ENCODE measurements at regions not wholly inside any gene's neighbourhood (a gene's known extent, or its start where the extent isn't known, plus 50 kb on each side); places are given as distances from the start of the nearest gene placed in this dataset.

GRCh38 chr15:75145027-75145841 lies 56.4 kb upstream of the C15orf39 start:
- intact Hi-C loops (cut with micrococcal nuclease), result no loop called here
- no peaks in the 10 kb centered on the region for H3K27me3 ChIP-seq (ENCODE audit: low read depth)
- peaks cover 74% of the 10 kb centered on the region for H3K9me3 ChIP-seq (replicated peaks)
- H3K36me3 ChIP-seq, result peaks cover 9% of the 10 kb centered on the region
- H3K4me1 ChIP-seq, result peaks cover 3% of the 10 kb centered on the region
- no peak for DNase-seq
- no peak overlapping the region for H3K4me3 ChIP-seq
- no peak overlapping the region for H3K27ac ChIP-seq (replicated peaks)
- TF ChIP-seq CTCF (IDR thresholded peaks at IDR 0.05; ENCODE audit: borderline replicate concordance), result no peak

GRCh38 chr15:75148280-75148679 lies 53.4 kb upstream of the C15orf39 start:
- Histone ChIP-seq H3K27ac (replicated peaks) (no peak overlapping the region), H3K27me3 (ENCODE audit: low read depth) (no peaks in the 10 kb centered on the region), H3K4me3 (no peak overlapping the region), H3K4me1 (peaks cover 9% of the 10 kb centered on the region), H3K9me3 (replicated peaks) (peaks cover 51% of the 10 kb centered on the region), H3K36me3 (no peaks in the 10 kb centered on the region)
- no peak for DNase-seq
- intact Hi-C loops (cut with micrococcal nuclease), result no loop called here
- TF ChIP-seq CTCF (IDR thresholded peaks at IDR 0.05; ENCODE audit: borderline replicate concordance), result no peak

GRCh38 chr15:75149867-75150709 lies 51.6 kb upstream of the C15orf39 start:
- H3K9me3 ChIP-seq (replicated peaks), result peaks cover 33% of the 10 kb centered on the region
- no peak for DNase-seq
- H3K4me3 ChIP-seq, result no peak overlapping the region
- intact Hi-C loops (cut with micrococcal nuclease), result no loop called here
- no peak overlapping the region for H3K27ac ChIP-seq (replicated peaks)
- H3K36me3 ChIP-seq, result no peaks in the 10 kb centered on the region
- no peak for TF ChIP-seq CTCF (IDR thresholded peaks at IDR 0.05; ENCODE audit: borderline replicate concordance)
- peaks cover 9% of the 10 kb centered on the region for H3K4me1 ChIP-seq
- H3K27me3 ChIP-seq (ENCODE audit: low read depth), result no peaks in the 10 kb centered on the region

GRCh38 chr15:75151214-75152128 lies 50.2 kb upstream of the C15orf39 start:
- Histone ChIP-seq H3K4me3 (no peak overlapping the region), H3K27ac (replicated peaks) (peak overlapping the region; percentile 51), H3K36me3 (no peaks in the 10 kb centered on the region), H3K4me1 (peaks cover 9% of the 10 kb centered on the region), H3K9me3 (replicated peaks) (peaks cover 22% of the 10 kb centered on the region), H3K27me3 (ENCODE audit: low read depth) (no peaks in the 10 kb centered on the region)
- intact Hi-C loops (cut with micrococcal nuclease), result no loop called here
- TF ChIP-seq CTCF (IDR thresholded peaks at IDR 0.05; ENCODE audit: borderline replicate concordance), result no peak
- no peak for DNase-seq
